NCI-H1930 (cell line): ENCODE measurements at regions not wholly inside any gene's neighbourhood (a gene's known extent, or its start where the extent isn't known, plus 50 kb on each side); places are given as distances from the start of the nearest gene placed in this dataset.
A peak's percentile ranks its signal among the peaks of the same experiment; 100 is the strongest.

Experiments used
- DNase-seq, 2 experiments: peaks; one replicate each; lab custom pipeline; 2025; lab: John Stamatoyannopoulos, UW

- peak; percentile 78 to 84 for DNase-seq
Measured at GRCh38 chr5:31048282-31049270, 144.9 kb upstream of the CDH6 start.

DNA sequence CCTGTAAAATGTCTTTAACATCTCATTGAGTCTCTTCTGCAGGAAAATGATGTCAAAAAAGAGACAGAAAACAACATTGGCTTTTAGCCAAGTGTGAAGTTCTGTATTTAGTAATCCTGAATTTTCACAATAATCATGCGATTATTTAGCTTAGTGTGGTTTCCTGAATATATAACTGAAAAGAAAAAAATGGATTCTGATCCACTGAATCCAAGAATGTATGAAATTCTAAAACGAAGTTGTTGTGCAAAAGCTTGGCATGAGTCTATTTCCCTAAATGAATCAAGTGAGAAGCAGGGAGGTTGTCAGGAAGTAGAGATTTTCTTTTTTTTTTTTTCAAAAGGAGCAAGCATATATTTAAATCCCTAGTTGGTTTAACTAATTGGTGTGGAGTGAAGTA is 145.9 kb upstream of the CDH6 start:
- DNase-seq, result no peak

DNA sequence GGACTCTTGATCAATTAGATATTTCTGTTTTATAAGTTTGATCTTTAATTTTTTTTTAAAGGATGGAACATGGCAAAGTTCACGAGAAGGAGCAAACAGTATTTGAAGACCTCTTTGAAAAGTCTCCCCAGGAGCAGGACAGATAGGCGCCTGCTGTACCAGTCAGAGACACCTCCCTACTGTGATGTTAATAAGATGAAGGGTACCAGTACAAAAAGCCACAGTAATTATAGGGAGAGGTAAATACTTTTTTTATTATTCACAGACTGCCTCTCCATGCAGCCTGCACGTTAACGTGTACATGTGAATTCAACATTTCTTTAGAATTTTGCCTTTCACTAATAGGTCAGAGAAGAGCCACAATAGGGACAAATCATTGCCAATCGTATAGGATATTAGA is 146.5 kb upstream of the CDH6 start:
- DNase-seq, result peak; percentile 85 to 88

GRCh38 chr5:31036411-31036810 is 157.1 kb upstream of the CDH6 start:
- peak in 1 of 2 experiments; percentile 15 for DNase-seq

GRCh38 chr5:31033295-31033694 is 160.2 kb upstream of the CDH6 start:
- DNase-seq, result peak in 1 of 2 experiments; percentile 51

DNA sequence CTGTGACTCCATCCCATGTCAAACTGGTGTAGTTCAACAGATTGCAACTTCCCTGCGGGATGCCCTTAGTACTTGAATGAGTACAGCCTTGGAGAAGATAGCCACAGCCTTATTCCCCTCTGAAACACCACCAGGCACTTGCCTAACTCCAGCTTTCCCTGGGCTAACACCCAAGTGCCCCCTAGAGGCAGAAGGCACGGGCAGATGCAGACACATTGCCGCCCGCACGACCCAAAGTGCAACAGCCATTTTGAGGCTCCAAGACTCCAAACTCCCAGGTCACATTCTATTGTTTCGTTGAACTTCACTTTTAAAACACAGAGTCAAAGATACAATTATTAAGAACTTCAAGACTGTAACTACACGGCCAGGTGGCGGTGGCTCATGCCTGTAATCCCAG is 163.6 kb upstream of the CDH6 start:
- no peak for DNase-seq

DNA sequence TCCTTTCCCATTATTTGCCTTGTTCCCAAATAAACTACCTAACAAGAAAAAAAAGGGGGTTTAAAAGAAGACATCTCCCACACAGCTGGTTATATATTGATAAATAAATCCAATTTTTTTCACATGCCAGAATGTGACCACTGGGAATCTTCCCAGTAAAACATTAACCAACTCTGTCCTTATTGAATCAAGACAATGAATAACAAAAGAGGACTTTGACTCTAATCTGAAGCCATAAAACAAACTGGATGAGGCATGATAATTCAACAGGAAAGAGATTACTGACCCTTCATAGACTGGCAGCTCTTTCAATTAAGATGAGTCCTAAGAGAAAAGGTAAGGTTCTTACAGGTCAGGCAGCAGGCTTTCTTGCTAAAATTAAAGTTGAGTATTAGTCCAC is 165.8 kb upstream of the CDH6 start:
- no peak for DNase-seq

- no peak for DNase-seq
Measured at GRCh38 chr5:31023105-31023504, 170.4 kb upstream of the CDH6 start.

GRCh38 chr5:31021181-31021624 is 172.3 kb upstream of the CDH6 start:
- no peak for DNase-seq

DNA sequence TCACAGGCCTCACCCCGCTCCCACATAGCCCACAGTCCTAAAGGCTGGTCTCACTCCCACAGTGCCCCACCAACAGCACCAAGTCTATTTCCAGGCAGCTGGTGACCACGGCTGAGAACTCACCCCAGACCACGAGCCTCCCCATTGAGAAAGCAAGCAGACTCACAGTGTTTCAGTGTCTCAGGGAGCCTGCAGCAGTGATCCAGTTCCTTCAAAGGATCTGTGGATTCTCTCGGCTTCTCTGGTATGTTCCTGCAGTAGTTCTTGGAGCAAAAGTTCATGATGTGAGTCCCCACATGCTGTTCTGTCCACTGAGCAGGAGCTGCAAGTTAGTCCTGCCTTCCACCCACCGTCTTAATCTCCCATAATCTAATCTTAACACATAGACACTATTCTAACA is 185.3 kb upstream of the CDH6 start:
- DNase-seq, result no peak

DNA sequence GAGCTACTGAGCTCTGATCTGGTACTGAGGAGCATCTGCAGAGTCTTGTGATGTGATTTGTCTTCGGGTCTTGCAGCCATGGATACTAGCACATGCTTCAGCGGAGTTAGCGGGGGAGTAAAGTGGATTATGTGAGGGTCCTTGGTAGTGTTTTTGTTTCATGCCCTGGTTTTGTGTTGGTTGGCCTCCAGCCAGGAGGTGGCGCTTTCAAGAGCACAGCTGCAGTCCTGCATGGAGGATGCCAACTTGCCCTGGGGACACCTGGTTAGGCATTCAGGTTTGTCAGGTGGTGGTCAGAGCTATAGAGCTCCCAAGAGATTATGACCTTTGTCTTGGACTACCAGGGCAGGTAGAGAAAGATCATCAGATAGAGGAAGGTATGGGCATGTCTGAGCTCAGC is 185.8 kb upstream of the CDH6 start:
- DNase-seq, result no peak

- no peak for DNase-seq
Measured at GRCh38 chr5:31000287-31000686, 193.2 kb upstream of the CDH6 start.

DNA sequence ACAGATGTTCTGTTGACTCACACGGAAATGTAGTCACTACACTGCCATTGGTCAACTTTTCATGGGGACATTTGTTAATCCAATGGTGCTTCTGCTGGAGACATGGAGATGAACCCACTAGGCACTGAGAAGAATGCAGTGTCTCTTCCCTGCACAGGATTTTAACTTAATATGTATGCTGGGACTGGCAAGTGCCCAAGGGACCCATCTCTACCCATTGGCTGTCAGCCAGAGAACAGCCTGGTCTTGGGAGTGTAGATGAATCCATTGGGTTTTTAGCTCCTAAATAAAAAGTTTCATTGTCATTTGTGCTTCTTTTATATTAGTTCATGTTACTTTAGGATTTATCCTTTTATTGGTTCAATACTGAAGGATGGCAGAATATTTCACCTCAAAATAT is 195.8 kb upstream of the CDH6 start:
- no peak for DNase-seq

DNA sequence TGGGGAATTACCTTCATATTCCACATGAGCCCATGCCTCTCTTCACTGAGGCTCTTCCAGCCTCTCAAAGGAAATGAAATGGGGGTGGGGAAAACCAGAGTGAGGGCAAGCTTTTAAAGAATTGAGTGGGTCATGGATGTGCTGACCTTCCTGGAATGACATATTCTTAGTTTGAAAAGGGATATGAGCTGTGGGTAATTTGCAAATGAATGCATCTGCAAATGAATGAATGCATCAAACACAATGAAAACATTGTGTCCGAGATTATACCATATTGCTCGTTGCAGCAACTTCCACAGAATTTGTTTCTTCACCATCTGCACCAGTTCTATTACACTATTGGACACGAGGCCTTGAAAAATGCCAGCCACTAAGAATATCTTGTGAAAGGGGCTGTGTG is 198.6 kb upstream of the CDH6 start:
- no peak for DNase-seq

DNA sequence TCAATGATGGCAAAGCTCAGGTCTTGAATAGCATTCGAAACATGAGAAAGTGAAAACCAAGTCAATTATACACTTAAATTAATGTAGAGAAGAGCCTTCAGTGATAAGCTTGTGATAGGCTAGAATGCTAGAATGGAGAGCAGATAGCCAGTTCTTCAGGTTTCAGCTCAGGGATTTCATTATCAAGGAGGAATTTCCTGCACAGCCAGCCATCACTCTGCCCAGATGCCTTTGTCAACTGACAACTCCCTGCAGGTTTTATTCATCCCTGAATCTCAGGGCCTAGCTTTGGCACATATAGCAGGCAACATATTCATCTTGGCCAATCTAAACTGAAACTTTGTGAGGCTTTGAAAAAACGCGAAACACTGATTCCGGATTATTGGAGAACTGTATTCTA is 199.3 kb upstream of the CDH6 start:
- no peak for DNase-seq

DNA sequence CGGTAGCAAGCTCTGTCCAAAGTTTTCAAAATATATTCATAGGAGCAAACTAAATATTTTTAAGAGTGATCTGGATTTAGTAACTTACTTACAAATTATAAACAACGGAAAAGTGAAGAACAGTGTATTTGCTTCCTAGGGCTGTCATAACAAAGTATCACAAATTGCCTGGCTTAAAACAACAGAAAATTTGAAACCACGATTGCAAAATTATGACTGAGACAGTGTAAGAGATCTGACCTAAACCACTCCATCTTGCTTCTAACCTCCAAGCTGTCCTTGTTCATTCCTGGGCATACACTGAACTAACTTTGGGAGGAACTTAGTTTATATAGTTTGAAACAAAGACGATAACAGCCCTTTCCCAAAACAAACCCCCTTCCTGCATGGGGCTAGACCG is 202.0 kb upstream of the CDH6 start:
- no peak for DNase-seq

DNA sequence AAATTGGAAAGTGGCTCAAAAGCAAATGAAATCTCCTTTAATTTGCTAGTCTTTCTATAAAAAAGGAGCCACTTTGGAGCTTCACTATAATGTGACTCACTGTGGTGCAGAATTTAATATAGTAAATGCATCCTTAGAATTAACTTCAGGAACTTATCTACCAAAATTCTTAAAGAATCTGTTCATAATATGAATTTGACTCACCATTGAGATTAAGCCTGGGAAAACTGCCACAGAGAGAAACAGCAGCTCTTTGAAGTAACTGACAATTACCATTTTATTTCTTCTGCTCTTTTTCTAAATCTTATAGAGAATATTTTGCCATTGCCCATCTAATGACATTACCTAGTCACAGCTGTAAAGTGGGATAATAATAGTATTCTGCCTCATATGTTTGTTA is 211.9 kb upstream of the CDH6 start:
- DNase-seq, result no peak

DNA sequence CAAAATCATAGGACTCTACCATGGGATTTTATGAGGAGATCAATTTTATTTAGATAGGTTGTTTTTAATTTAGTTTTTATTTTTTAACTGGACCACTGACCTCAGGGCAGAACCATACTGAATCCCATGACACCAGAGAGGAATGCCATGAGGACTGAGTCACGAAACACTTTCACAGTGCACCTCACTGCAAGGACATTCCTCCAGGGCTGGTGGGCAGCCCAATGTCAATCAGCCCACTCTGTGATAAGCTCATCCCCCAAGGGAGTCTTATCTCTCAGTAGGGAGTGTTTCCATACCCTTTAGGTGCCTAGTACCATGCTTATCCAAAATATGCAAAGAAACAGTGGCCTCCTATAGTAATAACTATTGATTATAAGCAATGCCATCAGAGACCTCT is 224.5 kb upstream of the CDH6 start:
- no peak for DNase-seq

- no peak for DNase-seq
Measured at GRCh38 chr5:30960036-30960435, 233.4 kb upstream of the CDH6 start.

- DNase-seq, result no peak
Measured at GRCh38 chr5:30959238-30959637, 234.2 kb upstream of the CDH6 start.

GRCh38 chr5:30957591-30957990 is 235.9 kb upstream of the CDH6 start:
- DNase-seq, result no peak

DNA sequence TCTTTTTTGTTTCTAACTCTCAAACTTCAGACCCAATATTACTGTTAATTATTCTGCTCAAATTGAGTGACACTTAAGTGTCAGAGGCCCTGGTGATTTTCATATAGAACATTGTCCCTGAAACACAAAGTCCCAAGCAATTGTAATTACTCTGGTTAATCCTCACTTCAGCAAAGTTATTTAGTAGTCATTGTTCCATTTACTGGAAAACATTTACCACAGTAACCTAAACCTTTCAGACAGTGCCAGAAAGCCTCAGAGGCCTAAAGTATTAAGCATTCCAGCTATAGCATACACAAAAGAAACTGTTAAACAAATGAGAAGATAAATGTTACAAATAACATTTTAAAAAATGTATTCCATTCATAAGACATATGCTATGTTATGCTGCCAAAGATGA is 237.2 kb upstream of the CDH6 start:
- DNase-seq, result no peak

DNA sequence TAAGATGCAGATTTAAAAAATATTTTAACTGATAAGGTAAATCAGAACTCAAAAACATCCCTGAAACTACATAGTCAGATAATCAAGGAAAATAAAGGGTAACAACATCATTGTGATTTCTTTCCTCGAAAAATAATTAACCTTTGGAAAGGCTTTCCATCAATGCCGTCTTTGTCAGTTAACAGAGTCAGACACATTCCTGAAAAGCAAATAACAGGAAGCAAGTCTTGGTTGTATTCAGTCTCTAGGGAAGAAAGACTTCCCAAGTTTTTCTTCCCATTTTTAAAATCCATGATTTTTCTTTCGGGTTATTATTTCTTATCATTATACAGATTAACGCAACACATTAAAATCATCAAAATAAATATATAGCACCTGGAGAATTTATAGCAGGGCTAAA is 256.4 kb upstream of the CDH6 start:
- no peak for DNase-seq

- no peak for DNase-seq
Measured at GRCh38 chr5:30933599-30933998, 259.9 kb upstream of the CDH6 start.
